Neuronal stem cell (in vitro differentiated cells): ENCODE measurements at regions not wholly inside any gene's neighbourhood (a gene's known extent, or its start where the extent isn't known, plus 50 kb on each side); places are given as distances from the start of the nearest gene placed in this dataset.
"Not testable (repeated sequence)": the region's sequence is repeated elsewhere in the genome, so short reads cannot be mapped to it uniquely, and the experiment has no call there.

ENCODE experiments used
- DNase-seq: peaks from one replicate; pipeline ENCODE4 v3.0.0-alpha.2; 2013; ENCODE audit warnings: low spot score
- H2AFZ ChIP-seq: one replicate; pipeline ENCODE4 v1.6.1; 2013; ENCODE audit warnings: mild to moderate bottlenecking, low read length, inconsistent platforms
- H2AK5ac ChIP-seq: 2 replicates; pipeline ENCODE4 v1.6.1; 2013; ENCODE audit warnings: low read depth, mild to moderate bottlenecking, inconsistent platforms, low read length, moderate library complexity, mixed read lengths
- H2BK120ac ChIP-seq: 2 replicates; pipeline ENCODE4 v1.6.1; 2013; ENCODE audit warnings: low read depth, mild to moderate bottlenecking, inconsistent platforms, low read length, moderate library complexity, mixed read lengths
- H2BK12ac ChIP-seq: one replicate; pipeline ENCODE4 v1.6.1; 2013; ENCODE audit warnings: low read length, inconsistent platforms
- H2BK15ac ChIP-seq: 2 replicates; pipeline ENCODE4 v1.6.1; 2013; ENCODE audit warnings: mild to moderate bottlenecking, low read length, inconsistent platforms, mixed read lengths
- H2BK5ac ChIP-seq: one replicate; pipeline ENCODE4 v1.6.1; 2013; ENCODE audit warnings: inconsistent platforms, mild to moderate bottlenecking, low read length, moderate library complexity
- H3K14ac ChIP-seq: one replicate; pipeline ENCODE4 v1.6.1; 2013; ENCODE audit warnings: low read length, inconsistent platforms
- H3K18ac ChIP-seq: 2 replicates; pipeline ENCODE4 v1.6.1; 2013; ENCODE audit warnings: low read length, inconsistent platforms
- H3K23ac ChIP-seq: 2 replicates; pipeline ENCODE4 v1.6.1; 2013; ENCODE audit warnings: low read depth, mild to moderate bottlenecking, mixed read lengths, low read length, inconsistent platforms; ENCODE audit not compliant: poor library complexity
- H3K27ac ChIP-seq: replicated peaks from 3 replicates; pipeline ENCODE4 v1.5.1; 2013; ENCODE audit warnings: low read length, inconsistent platforms
- H3K27me3 ChIP-seq, 3 experiments: 2 replicates each; pipeline ENCODE4 v1.6.1; 2013; ENCODE audit warnings: low read length in 3 of 3, mild to moderate bottlenecking in 2 of 3, inconsistent platforms in 1 of 3, low read depth in 1 of 3, mixed read lengths in 1 of 3, moderate library complexity in 1 of 3; ENCODE audit not compliant: control insufficient read depth in 3 of 3, insufficient read depth in 3 of 3
- H3K36me3 ChIP-seq, 2 donors: replicated peaks in 1 of 2; 2 replicates each; pipeline ENCODE4 v1.6.1; 2013; ENCODE audit warnings: low read length in 2 of 2; ENCODE audit not compliant: control insufficient read depth in 2 of 2, insufficient read depth in 2 of 2
- H3K4ac ChIP-seq: 2 replicates; pipeline ENCODE4 v1.6.1; 2013; ENCODE audit warnings: inconsistent platforms, mild to moderate bottlenecking, low read length, moderate library complexity
- H3K4me1 ChIP-seq, 2 donors: 1 replicate in 1 of 2; 2 replicates in 1 of 2; pipeline ENCODE4 v1.6.1; 2013; ENCODE audit warnings: low read length in 2 of 2, low read depth in 1 of 2; ENCODE audit not compliant: control insufficient read depth in 2 of 2, insufficient read depth in 1 of 2
- H3K4me2 ChIP-seq: one replicate; pipeline ENCODE4 v1.6.1; 2013; ENCODE audit warnings: mild to moderate bottlenecking, low read length, inconsistent platforms; ENCODE audit not compliant: insufficient read depth, poor library complexity, severe bottlenecking
- H3K4me3 ChIP-seq, 2 donors: 2 replicates each; pipeline ENCODE4 v1.5.1; 2013; ENCODE audit warnings: low read length in 2 of 2, mild to moderate bottlenecking in 2 of 2, inconsistent platforms in 1 of 2, moderate library complexity in 1 of 2
- H3K79me1 ChIP-seq: one replicate; pipeline ENCODE4 v1.6.1; 2013; ENCODE audit warnings: low read depth, mild to moderate bottlenecking, inconsistent platforms, low read length, moderate library complexity
- H3K9ac ChIP-seq: one replicate; pipeline ENCODE4 v1.6.1; 2013; ENCODE audit warnings: mild to moderate bottlenecking, low read depth, low read length, inconsistent platforms; ENCODE audit not compliant: poor library complexity
- H3K9me3 ChIP-seq, 2 donors: replicated peaks in 1 of 2; 2 replicates each; pipeline versions ENCODE3 to v1.6.1; 2013; ENCODE audit warnings: low read length in 2 of 2, mild to moderate bottlenecking in 2 of 2, inconsistent platforms in 1 of 2, low read depth in 1 of 2, mixed read lengths in 1 of 2, moderate library complexity in 1 of 2; ENCODE audit not compliant: control insufficient read depth in 2 of 2, insufficient read depth in 1 of 2
- H4K8ac ChIP-seq: one replicate; pipeline ENCODE4 v1.6.1; 2013; ENCODE audit warnings: low read depth, mild to moderate bottlenecking, inconsistent platforms, low read length, moderate library complexity
- H4K91ac ChIP-seq: one replicate; pipeline ENCODE4 v1.6.1; 2013; ENCODE audit warnings: low read length, low read depth, mild to moderate bottlenecking, inconsistent platforms; ENCODE audit not compliant: poor library complexity
- WGBS, 2 donors: extraction: QIAGEN DNeasy Blood & Tissue Kit; methylation state at CpG; one replicate each; pipeline ENCODE4 v1.1.7; 2013; ENCODE audit warnings: missing lambda C conversion rate in 2 of 2, mixed read lengths in 1 of 2; ENCODE audit not compliant: insufficient read length in 2 of 2, insufficient replicate concordance in 1 of 2; ENCODE audit errors: extremely low coverage in 2 of 2; 5-methylcytosine and 5-hydroxymethylcytosine counted together

- Histone ChIP-seq H3K36me3 (no peaks in the 10 kb centered on the region), H3K4me3 (no peak overlapping the region), H4K8ac (no peak overlapping the region), H3K23ac (no peak overlapping the region), H3K4ac (no peak overlapping the region), H2BK5ac (no peak overlapping the region), H3K79me1 (no peaks in the 10 kb centered on the region), H3K27me3 (no peaks in the 10 kb centered on the region), H3K14ac (no peak overlapping the region), H2BK120ac (no peak overlapping the region), H2AFZ (peak overlapping the region; percentile 29), H2BK12ac (no peak overlapping the region), H2AK5ac (no peak overlapping the region), H4K91ac (no peak overlapping the region), H3K9ac (no peak overlapping the region), H3K18ac (no peak overlapping the region), H3K4me2 (no peak overlapping the region), H2BK15ac (no peak overlapping the region), H3K4me1 (peaks cover 0 to 2% of the 10 kb centered on the region in 2 donors), H3K27ac (no peak overlapping the region), H3K9me3 (no peaks in the 10 kb centered on the region)
- no CpG with 5 or more reads among the region's 1 CpG for WGBS, 2 donors
- no peak for DNase-seq
Observed at GRCh38 chr2:194674043-194674442, 983.0 kb upstream of the SLC39A10 start.

GRCh38 chr2:194672994-194673393, 984.0 kb upstream of the SLC39A10 start:
- Histone ChIP-seq H4K91ac (no peak overlapping the region), H2BK5ac (no peak overlapping the region), H2AK5ac (no peak overlapping the region), H3K9ac (no peak overlapping the region), H3K9me3 (no peaks in the 10 kb centered on the region), H3K36me3 (no peaks in the 10 kb centered on the region), H3K23ac (no peak overlapping the region), H2BK15ac (no peak overlapping the region), H3K14ac (no peak overlapping the region), H2BK120ac (no peak overlapping the region), H3K4me1 (peaks cover 0 to 2% of the 10 kb centered on the region in 2 donors), H3K79me1 (no peaks in the 10 kb centered on the region), H3K4ac (no peak overlapping the region), H3K4me3 (no peak overlapping the region), H3K18ac (no peak overlapping the region), H2AFZ (no peak overlapping the region), H2BK12ac (no peak overlapping the region), H4K8ac (no peak overlapping the region), H3K27ac (no peak overlapping the region), H3K27me3 (no peaks in the 10 kb centered on the region), H3K4me2 (no peak overlapping the region)
- WGBS, 2 donors, result no CpG with 5 or more reads among the region's 3 CpGs
- no peak for DNase-seq

- H3K27me3 ChIP-seq, result no peaks in the 10 kb centered on the region
- H2BK15ac ChIP-seq, result no peak overlapping the region
- no peak overlapping the region for H3K23ac ChIP-seq
- H2BK5ac ChIP-seq, result no peak overlapping the region
- H2BK120ac ChIP-seq, result no peak overlapping the region
- H3K79me1 ChIP-seq, result no peaks in the 10 kb centered on the region
- H3K4me3 ChIP-seq, result no peak overlapping the region
- H2AK5ac ChIP-seq, result no peak overlapping the region
- H4K91ac ChIP-seq, result no peak overlapping the region
- no CpG with 5 or more reads among the region's 2 CpGs for WGBS, 2 donors
- H3K4me1 ChIP-seq, result peaks cover 2% of the 10 kb centered on the region in 2 donors
- H4K8ac ChIP-seq, result no peak overlapping the region
- no peaks in the 10 kb centered on the region for H3K9me3 ChIP-seq
- no peak overlapping the region for H3K9ac ChIP-seq
- H3K36me3 ChIP-seq, result no peaks in the 10 kb centered on the region
- H3K27ac ChIP-seq, result no peak overlapping the region
- no peak overlapping the region for H2AFZ ChIP-seq
- no peak overlapping the region for H3K4me2 ChIP-seq
- no peak overlapping the region for H2BK12ac ChIP-seq
- H3K14ac ChIP-seq, result no peak overlapping the region
- peak; percentile 18 for DNase-seq
- no peak overlapping the region for H3K18ac ChIP-seq
- H3K4ac ChIP-seq, result no peak overlapping the region
Observed at GRCh38 chr2:194661431-194661830, 995.6 kb upstream of the SLC39A10 start.

GRCh38 chr2:194639057-194639456, 1018.0 kb upstream of the SLC39A10 start:
- H2BK15ac ChIP-seq, H3K4ac ChIP-seq, H2BK120ac ChIP-seq, H2BK12ac ChIP-seq, H3K18ac ChIP-seq, H3K79me1 ChIP-seq, H3K14ac ChIP-seq, H3K27me3 ChIP-seq, H3K9ac ChIP-seq, H3K36me3 ChIP-seq, H4K91ac ChIP-seq, H3K4me3 ChIP-seq, H4K8ac ChIP-seq, H3K27ac ChIP-seq, H3K4me2 ChIP-seq, H3K9me3 ChIP-seq, DNase-seq, H3K4me1 ChIP-seq, H3K23ac ChIP-seq, H2BK5ac ChIP-seq, H2AK5ac ChIP-seq: not testable (repeated sequence)
- WGBS, 2 donors, result no CpG with 5 or more reads among the region's 9 CpGs
- peak overlapping the region; percentile 35 for H2AFZ ChIP-seq
